Peyer's patch (tissue), 4 donors: ENCODE measurements at regions not wholly inside any gene's neighbourhood (a gene's known extent, or its start where the extent isn't known, plus 50 kb on each side); places are given as distances from the start of the nearest gene placed in this dataset.

Experiments used
- DNase-seq, 3 donors: peaks; one replicate each; pipeline ENCODE4 v3.0.0-alpha.2; 2017 to 2019
- H3K27ac ChIP-seq, 4 donors: fragments of 200-600 bp; sonication (generic); one replicate each; pipeline ENCODE4 v1.5.1; 2016 to 2019
- H3K27me3 ChIP-seq, 2 donors: fragments of 200-600 bp; sonication (generic); one replicate each; pipeline ENCODE4 v1.5.1; 2019
- H3K36me3 ChIP-seq, 3 donors: fragments of 200-600 bp; sonication (generic); one replicate each; pipeline ENCODE4 v1.5.1; 2016 to 2019
- H3K4me1 ChIP-seq, 4 donors: fragments of 200-600 bp; sonication (generic); one replicate each; pipeline ENCODE4 v1.5.1; 2016 to 2019
- H3K4me3 ChIP-seq, 4 donors: fragments of 200-600 bp; sonication (generic); 1 replicate in 3 of 4; 2 replicates in 1 of 4; pipeline ENCODE4 v1.5.1; 2016 to 2019; ENCODE audit warnings: mild to moderate bottlenecking in 1 of 4
- H3K9me3 ChIP-seq, 4 donors: fragments of 200-600 bp; sonication (generic); one replicate each; pipeline ENCODE4 v1.5.1; 2016 to 2019; ENCODE audit warnings: mild to moderate bottlenecking in 1 of 4
- CTCF ChIP-seq, 6 experiments: fragments of 450-650 bp in 4 of 6; fragments of 200-600 bp in 2 of 6; sonication (generic) in 1 of 6; IDR thresholded peaks; one replicate each; pipeline ENCODE4 v1.5.1; 2017 to 2019; ENCODE audit warnings: antibody characterized with exemption in 6 of 6, mild to moderate bottlenecking in 3 of 6, moderate library complexity in 1 of 6
- POLR2A ChIP-seq, 2 donors: fragments of 450-650 bp; IDR thresholded peaks; one replicate each; pipeline ENCODE4 v1.5.1; 2017; ENCODE audit warnings: antibody characterized with exemption in 2 of 2, mild to moderate bottlenecking in 2 of 2, moderate library complexity in 2 of 2

DNA sequence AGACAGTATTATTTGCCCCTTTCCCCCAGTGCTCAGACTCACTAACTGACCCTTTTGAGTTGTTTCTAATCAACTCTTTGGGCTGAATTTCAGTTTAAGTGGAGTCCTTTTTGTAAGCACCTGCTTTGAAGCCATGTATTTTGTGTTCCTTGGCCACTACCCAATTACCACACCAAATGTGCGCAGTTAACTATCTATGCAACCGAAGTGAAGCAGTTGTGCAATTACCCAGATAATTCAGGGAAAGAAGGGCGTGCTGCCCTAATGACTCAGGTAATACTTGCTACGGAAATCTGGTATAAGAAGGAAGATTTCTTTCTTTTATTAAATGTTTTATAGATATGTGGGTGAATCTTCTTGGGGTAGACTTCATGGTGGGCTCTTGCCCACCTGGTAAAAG lies 371.9 kb upstream of the TBL1XR1 start:
- Histone ChIP-seq H3K27ac (no peak overlapping the region), H3K27me3 (no peaks in the 10 kb centered on the region), H3K36me3 (no peaks in the 10 kb centered on the region), H3K9me3 (no peaks in the 10 kb centered on the region), H3K4me3 (no peak overlapping the region), H3K4me1 (no peaks in the 10 kb centered on the region)
- no peak for DNase-seq
- TF ChIP-seq POLR2A (IDR thresholded peaks at IDR 0.05): no peak
- no peak for TF ChIP-seq CTCF (IDR thresholded peaks at IDR 0.05)

- TF ChIP-seq POLR2A (IDR thresholded peaks at IDR 0.05): no peak
- no peak for TF ChIP-seq CTCF (IDR thresholded peaks at IDR 0.05)
- Histone ChIP-seq H3K27ac (no peak overlapping the region), H3K27me3 (no peaks in the 10 kb centered on the region), H3K4me1 (no peaks in the 10 kb centered on the region), H3K4me3 (no peak overlapping the region), H3K9me3 (no peaks in the 10 kb centered on the region), H3K36me3 (no peaks in the 10 kb centered on the region)
- no peak for DNase-seq
These were observed 372.8 kb upstream of the TBL1XR1 start for GRCh38 chr3:177569875-177570657.

- Histone ChIP-seq H3K27ac (no peak overlapping the region), H3K36me3 (no peaks in the 10 kb centered on the region), H3K4me1 (no peaks in the 10 kb centered on the region), H3K4me3 (no peak overlapping the region), H3K9me3 (no peaks in the 10 kb centered on the region), H3K27me3 (no peaks in the 10 kb centered on the region)
- DNase-seq: no peak
- TF ChIP-seq CTCF (IDR thresholded peaks at IDR 0.05) (no peak), POLR2A (IDR thresholded peaks at IDR 0.05) (no peak)
These were observed 374.1 kb upstream of the TBL1XR1 start for GRCh38 chr3:177571271-177571943.

DNA sequence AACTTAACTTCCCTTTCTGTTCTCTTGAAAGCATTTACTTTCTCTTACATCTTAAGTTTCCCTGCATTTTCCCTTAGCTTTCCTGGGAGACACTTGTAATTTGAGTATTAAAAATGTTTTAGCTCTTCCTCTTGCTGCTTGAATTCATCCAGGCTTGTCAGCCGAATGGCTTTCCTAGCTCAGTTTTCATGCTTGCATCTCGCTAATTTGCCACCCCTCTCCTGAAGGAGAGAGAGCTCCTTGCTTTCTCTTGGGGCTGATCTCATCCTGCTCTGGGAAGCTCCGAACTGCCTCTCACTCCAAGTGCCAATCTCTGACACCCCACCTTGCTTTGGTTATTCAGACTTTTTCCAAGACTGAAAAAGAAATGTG lies 374.6 kb upstream of the TBL1XR1 start:
- Histone ChIP-seq H3K4me1 (no peaks in the 10 kb centered on the region), H3K9me3 (no peaks in the 10 kb centered on the region), H3K27me3 (no peaks in the 10 kb centered on the region)

GRCh38 chr3:177574222-177574856 lies 377.1 kb upstream of the TBL1XR1 start:
- Histone ChIP-seq H3K9me3 (no peaks in the 10 kb centered on the region), H3K27me3 (no peaks in the 10 kb centered on the region), H3K27ac (no peak overlapping the region), H3K36me3 (no peaks in the 10 kb centered on the region), H3K4me3 (no peak overlapping the region), H3K4me1 (no peaks in the 10 kb centered on the region)
- TF ChIP-seq POLR2A (IDR thresholded peaks at IDR 0.05): no peak
- TF ChIP-seq CTCF (IDR thresholded peaks at IDR 0.05): no peak
- DNase-seq: no peak

More for the DNA sequence above, 374.6 kb upstream of the TBL1XR1 start:
- no peaks in the 10 kb centered on the region for H3K36me3 ChIP-seq
- H3K4me3 ChIP-seq: no peak overlapping the region
- no peak overlapping the region for H3K27ac ChIP-seq
- DNase-seq: no peak
- TF ChIP-seq CTCF (IDR thresholded peaks at IDR 0.05): no peak
- no peak for TF ChIP-seq POLR2A (IDR thresholded peaks at IDR 0.05)
